Naive thymus-derived CD8-positive, alpha-beta T cell (primary cell): ENCODE measurements at regions not wholly inside any gene's neighbourhood (a gene's known extent, or its start where the extent isn't known, plus 50 kb on each side); places are given as distances from the start of the nearest gene placed in this dataset.

ENCODE experiments used
- ATAC-seq, 2 donors: fragments of 150-1000 bp; cut with Tn5 transposase in 1 of 2; sonication (Bioruptor Pico), chemical (Tn5 transposase) in 1 of 2; 1 replicate in 1 of 2; 2 replicates in 1 of 2; pipeline ENCODE4 v1.10.0; 2021; ENCODE audit warnings: mild to moderate bottlenecking in 2 of 2, moderate library complexity in 2 of 2
- POLR2A ChIA-PET: fragments of 350-600 bp; sonication (Branson Sonifier 250); formaldehyde crosslinking; loops from one replicate; lab custom pipeline; 2021; ENCODE audit warnings: antibody characterized with exemption; lab: Charles Lee
- DNase-seq, 10 donors: peaks; one replicate each; pipeline versions ENCODE4 v3.0.0 to v3.0.0-alpha.2; 2020 to 2022
- H3K27ac Mint-ChIP-seq, 10 donors: one replicate each; pipeline ENCODE4 v1.8.0; 2020 to 2022; ENCODE audit warnings: mild to moderate bottlenecking in 10 of 10, mixed read lengths in 10 of 10, moderate library complexity in 4 of 10, inconsistent platforms in 1 of 10
- H3K27me3 Mint-ChIP-seq, 5 donors: one replicate each; pipeline ENCODE4 v1.8.0; 2021 to 2022; ENCODE audit warnings: mixed read lengths in 5 of 5
- H3K36me3 Mint-ChIP-seq, 3 donors: one replicate each; pipeline ENCODE4 v1.8.0; 2020 to 2022; ENCODE audit warnings: mixed read lengths in 3 of 3, mild to moderate bottlenecking in 2 of 3, inconsistent platforms in 1 of 3
- H3K4me1 Mint-ChIP-seq, 4 donors: one replicate each; pipeline ENCODE4 v1.8.0; 2021 to 2022; ENCODE audit warnings: mixed read lengths in 4 of 4
- H3K4me3 Mint-ChIP-seq, 10 donors: one replicate each; pipeline ENCODE4 v1.8.0; 2020 to 2022; ENCODE audit warnings: mild to moderate bottlenecking in 10 of 10, mixed read lengths in 10 of 10, moderate library complexity in 6 of 10, inconsistent platforms in 1 of 10
- H3K9me3 Mint-ChIP-seq, 9 donors: one replicate each; pipeline ENCODE4 v1.8.0; 2020 to 2022; ENCODE audit warnings: mixed read lengths in 9 of 9, mild to moderate bottlenecking in 3 of 9, inconsistent platforms in 1 of 9, moderate library complexity in 1 of 9

DNA sequence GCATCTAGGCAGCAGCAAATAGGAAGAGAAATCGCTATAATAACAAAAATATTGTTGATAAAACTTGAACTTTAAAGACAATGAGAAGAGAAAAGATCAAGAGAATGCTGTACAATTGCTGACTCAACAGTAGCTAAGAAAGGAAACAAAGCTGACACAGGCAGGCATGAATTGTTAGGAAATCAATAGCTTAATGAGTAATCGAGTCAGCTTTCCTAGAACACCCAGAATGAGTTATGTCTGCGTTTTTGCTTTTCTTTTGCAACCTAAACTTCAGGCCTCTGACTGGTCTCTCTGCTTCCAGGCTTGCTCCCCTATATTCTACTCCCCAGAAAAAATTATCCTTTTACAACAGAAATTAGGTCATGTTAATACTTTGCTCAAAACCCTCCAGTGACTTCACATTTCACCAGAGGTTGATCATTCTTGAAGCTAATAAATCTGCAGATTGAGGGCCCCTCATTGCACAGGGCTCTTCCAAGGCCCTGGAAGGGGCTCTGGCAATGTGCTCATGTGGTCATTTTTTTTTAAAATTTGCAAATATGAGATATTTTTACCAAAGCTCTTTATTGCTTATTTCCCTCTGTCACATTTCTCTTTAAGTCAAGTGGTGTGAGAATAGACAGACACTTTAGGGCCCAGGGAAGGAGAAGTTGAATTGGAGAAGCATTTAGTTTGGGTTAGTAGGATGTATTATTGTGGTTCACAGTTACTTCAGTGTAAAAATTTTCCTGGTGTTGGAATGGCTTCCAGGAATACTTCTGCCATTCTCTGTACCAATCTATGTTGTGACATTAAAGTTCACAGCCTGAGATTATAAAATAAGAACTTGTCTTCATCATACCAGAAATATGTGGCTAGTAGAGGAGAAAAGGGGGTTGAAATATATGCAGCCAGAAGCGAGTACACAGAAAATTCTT lies 116.3 kb downstream of the TMCO5A start:
- Mint-ChIP-seq H3K36me3 (no peaks in the 10 kb centered on the region), H3K9me3 (peaks cover 0 to 2% (median 0%) of the 10 kb centered on the region in 9 donors), H3K4me3 (no peak overlapping the region), H3K27me3 (peaks cover 0 to 8% (median 1%) of the 10 kb centered on the region in 5 donors), H3K27ac (no peak overlapping the region), H3K4me1 (no peaks in the 10 kb centered on the region)
- ATAC-seq (no peak), DNase-seq (no peak)
- POLR2A ChIA-PET, result no interaction called here

DNA sequence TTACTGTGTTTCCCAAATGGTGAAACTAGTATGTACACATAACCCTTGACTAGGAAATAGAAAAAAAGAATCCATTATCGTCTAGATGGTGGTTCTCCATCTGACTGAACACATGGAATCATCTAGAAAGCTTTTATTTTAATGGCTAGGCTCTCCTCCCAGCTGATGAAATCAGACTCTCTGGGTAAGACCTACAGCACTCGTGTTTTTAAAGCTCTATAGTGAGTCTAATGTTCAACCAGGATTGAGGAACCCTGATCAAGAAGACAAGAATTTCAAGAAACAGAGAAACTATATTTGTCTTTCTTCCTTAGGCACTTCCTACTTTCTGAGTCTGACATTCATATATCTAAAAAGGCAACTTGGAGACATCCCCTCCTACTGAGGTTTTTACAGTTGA lies 118.8 kb downstream of the TMCO5A start:
- Mint-ChIP-seq H3K4me1 (no peaks in the 10 kb centered on the region), H3K27me3 (peaks cover 2 to 10% (median 4%) of the 10 kb centered on the region in 5 donors), H3K9me3 (no peaks in the 10 kb centered on the region), H3K4me3 (no peak overlapping the region), H3K27ac (no peak overlapping the region), H3K36me3 (no peaks in the 10 kb centered on the region)
- ATAC-seq, result no peak
- DNase-seq, result no peak
- POLR2A ChIA-PET, result no interaction called here

DNA sequence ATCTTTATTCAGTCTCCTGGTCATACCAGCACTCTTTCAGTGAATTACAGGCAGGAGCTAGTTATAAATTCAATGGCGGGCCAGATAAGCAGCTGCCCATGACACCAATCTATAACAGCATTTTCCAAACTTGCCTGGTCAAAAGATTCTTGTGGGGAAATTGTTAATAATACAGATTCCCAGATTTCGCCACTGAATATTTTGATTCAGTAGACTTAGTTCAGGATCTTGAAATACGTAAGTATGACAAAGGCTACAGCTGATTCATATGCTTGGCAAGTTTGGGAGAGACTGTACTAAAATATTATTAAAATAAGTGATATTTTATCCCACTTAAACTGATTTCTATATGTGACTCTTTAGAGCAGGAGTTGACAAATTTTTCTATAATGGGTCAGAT lies 119.3 kb downstream of the TMCO5A start:
- DNase-seq, result no peak
- Mint-ChIP-seq H3K4me3 (no peak overlapping the region), H3K4me1 (peaks cover 0 to under 1% (median 0%) of the 10 kb centered on the region in 4 donors), H3K9me3 (no peaks in the 10 kb centered on the region), H3K27me3 (peaks cover 3 to 15% (median 4%) of the 10 kb centered on the region in 5 donors), H3K27ac (no peak overlapping the region), H3K36me3 (no peaks in the 10 kb centered on the region)
- POLR2A ChIA-PET, result no interaction called here
- ATAC-seq, result no peak

DNA sequence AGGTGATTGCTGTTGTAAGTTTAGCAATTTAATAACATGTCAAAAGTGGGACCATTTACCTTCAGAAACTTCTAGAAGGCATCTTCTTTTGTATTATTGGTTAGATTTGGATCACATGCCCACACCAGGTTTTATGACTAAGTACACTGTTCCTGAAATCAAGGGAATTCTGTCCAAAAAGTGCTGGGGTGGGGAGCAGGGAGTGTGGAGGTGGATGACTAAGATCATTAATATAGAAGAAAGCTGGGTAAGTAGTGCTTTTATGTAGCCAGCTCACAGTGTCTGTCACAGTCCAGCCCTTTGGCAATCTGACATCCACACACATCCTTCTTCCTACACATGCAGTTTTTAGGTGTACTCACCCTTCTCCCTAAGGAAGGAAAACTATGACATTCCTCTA lies 120.0 kb downstream of the TMCO5A start:
- POLR2A ChIA-PET, result no interaction called here
- Mint-ChIP-seq H3K9me3 (no peaks in the 10 kb centered on the region), H3K27ac (no peak overlapping the region)

DNA sequence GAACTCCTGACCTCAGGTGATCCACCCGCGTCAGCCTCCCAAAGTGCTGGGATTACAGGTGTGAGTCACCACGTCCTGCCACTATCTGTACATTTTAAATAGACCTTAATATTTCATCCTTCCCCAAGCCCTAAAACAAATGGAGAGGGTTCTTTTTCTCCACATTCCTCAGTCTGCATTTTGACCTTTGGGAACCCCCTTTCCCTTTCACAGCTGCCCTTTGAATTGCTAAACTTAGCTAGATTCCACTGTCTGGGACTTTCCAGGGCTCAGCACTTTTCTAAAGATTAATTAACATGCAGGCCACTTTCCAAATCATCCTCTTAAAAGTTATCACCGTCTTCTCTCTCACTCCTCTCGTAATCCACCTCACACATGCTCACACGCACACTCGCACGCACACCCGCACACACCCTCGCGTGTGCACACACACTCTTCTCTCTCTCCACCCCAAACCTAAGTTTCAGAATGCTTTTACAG lies 124.2 kb downstream of the TMCO5A start:
- DNase-seq, result no peak
- no peak overlapping the region for H3K27ac Mint-ChIP-seq
- no peaks in the 10 kb centered on the region for H3K36me3 Mint-ChIP-seq
- H3K27me3 Mint-ChIP-seq, result peaks cover 12 to 25% (median 17%) of the 10 kb centered on the region in 5 donors
- no peaks in the 10 kb centered on the region for H3K9me3 Mint-ChIP-seq
- H3K4me3 Mint-ChIP-seq, result no peak overlapping the region
- H3K4me1 Mint-ChIP-seq, result peaks cover 0 to 1% (median 0%) of the 10 kb centered on the region in 4 donors
- ATAC-seq, result no peak
- POLR2A ChIA-PET, result no interaction called here

More for the DNA sequence above, 120.0 kb downstream of the TMCO5A start:
- DNase-seq (no peak), ATAC-seq (no peak)
- Mint-ChIP-seq H3K27me3 (peaks cover 4 to 21% (median 10%) of the 10 kb centered on the region in 5 donors), H3K4me1 (peaks cover 0 to 1% (median 0%) of the 10 kb centered on the region in 4 donors), H3K36me3 (no peaks in the 10 kb centered on the region), H3K4me3 (no peak overlapping the region)

DNA sequence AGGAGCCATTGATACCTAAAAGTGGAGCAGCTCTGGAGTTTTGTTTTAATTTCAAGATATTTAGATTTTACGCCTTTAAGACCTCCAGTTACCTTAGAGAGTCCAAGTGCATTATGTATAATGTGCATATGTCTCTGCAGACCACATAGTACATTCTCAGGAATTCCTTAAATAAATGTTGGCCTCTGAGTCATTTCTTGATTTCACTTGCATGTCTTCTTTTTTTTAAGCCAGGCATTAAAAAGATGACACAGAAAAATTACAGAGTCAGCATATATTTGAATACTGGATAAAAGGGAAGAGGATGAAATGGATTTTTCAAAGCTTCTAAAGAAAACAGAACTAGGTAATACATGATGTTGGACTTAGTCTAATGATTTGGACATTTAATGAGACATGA lies 125.2 kb downstream of the TMCO5A start:
- H3K27me3 Mint-ChIP-seq, result peaks cover 12 to 26% (median 18%) of the 10 kb centered on the region in 5 donors
- H3K4me1 Mint-ChIP-seq, result peaks cover 0 to 1% (median 0%) of the 10 kb centered on the region in 4 donors
- DNase-seq, result no peak
- H3K4me3 Mint-ChIP-seq, result no peak overlapping the region
- H3K27ac Mint-ChIP-seq, result no peak overlapping the region
- POLR2A ChIA-PET, result no interaction called here
- H3K9me3 Mint-ChIP-seq, result no peaks in the 10 kb centered on the region
- ATAC-seq, result no peak
- H3K36me3 Mint-ChIP-seq, result no peaks in the 10 kb centered on the region

DNA sequence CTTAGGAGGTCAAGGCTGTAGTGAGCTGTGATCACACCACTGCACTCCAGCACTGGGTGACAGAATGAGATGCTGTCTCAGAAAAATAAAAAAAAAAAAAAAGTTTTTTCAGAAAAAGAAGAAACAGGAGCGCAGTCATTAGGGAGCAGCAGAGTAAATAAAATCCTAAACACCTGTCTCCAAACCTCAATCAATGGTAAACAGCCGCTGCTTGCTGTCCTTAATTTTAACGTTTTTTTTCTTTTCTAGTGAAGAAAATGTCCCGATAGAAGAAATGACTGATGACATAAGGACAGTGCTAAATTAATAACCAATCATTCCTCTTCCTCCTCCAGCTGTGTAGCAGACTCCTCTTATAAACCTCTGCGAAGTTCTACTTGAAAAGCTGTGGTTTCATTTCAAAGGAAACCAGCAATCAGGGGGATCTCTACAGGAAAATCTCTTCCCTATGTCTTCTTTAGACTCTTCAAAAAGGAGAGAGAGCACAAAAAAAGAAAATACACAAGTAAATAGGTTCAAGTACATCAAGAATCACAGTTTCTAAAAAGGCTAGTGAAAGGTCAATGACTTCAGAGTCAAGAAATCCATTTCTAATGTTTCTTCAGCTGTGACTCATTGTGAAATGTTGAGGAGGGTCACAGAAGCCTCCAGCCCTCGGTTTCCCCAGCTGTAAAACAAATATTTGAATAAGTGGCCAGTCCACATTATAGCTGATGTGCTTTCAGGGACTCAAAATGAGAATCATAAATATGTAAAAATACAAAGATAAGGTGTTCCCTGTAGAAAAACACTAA lies 127.6 kb downstream of the TMCO5A start:
- POLR2A ChIA-PET, result no interaction called here
- no peak for DNase-seq
- H3K4me1 Mint-ChIP-seq, result peaks cover 0 to 3% (median under 1%) of the 10 kb centered on the region in 4 donors
- H3K27ac Mint-ChIP-seq, result no peak overlapping the region
- H3K36me3 Mint-ChIP-seq, result peaks cover 0 to 3% (median 0%) of the 10 kb centered on the region in 3 donors
- H3K4me3 Mint-ChIP-seq, result no peak overlapping the region
- ATAC-seq, result no peak
- no peaks in the 10 kb centered on the region for H3K9me3 Mint-ChIP-seq
- peaks cover 18 to 32% (median 30%) of the 10 kb centered on the region in 5 donors for H3K27me3 Mint-ChIP-seq

DNA sequence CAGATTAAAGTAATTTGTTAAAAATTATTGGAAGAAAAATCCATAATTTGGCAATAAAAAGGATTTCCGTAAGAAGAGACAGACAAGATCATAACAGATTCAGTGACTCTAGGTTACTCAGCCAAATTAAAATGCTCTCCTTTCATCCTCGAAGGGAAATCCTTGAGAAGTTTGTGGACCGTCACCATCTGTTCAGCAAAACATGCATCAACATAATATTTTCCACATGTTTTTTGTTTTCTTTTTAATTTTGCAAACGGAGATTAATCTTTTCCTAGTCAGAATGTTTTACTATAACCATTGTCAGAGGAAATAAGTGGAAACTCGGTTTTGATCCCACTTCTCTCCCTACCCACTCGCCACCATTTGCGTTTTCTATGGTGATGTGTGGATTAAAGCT lies 128.3 kb downstream of the TMCO5A start:
- POLR2A ChIA-PET, result no interaction called here
- Mint-ChIP-seq H3K27ac (no peak overlapping the region), H3K9me3 (no peaks in the 10 kb centered on the region), H3K27me3 (peaks cover 19 to 32% (median 32%) of the 10 kb centered on the region in 5 donors), H3K4me1 (peaks cover 0 to 3% (median under 1%) of the 10 kb centered on the region in 4 donors), H3K4me3 (no peak overlapping the region), H3K36me3 (peaks cover 0 to 3% (median 0%) of the 10 kb centered on the region in 3 donors)
- no peak for DNase-seq
- no peak for ATAC-seq

DNA sequence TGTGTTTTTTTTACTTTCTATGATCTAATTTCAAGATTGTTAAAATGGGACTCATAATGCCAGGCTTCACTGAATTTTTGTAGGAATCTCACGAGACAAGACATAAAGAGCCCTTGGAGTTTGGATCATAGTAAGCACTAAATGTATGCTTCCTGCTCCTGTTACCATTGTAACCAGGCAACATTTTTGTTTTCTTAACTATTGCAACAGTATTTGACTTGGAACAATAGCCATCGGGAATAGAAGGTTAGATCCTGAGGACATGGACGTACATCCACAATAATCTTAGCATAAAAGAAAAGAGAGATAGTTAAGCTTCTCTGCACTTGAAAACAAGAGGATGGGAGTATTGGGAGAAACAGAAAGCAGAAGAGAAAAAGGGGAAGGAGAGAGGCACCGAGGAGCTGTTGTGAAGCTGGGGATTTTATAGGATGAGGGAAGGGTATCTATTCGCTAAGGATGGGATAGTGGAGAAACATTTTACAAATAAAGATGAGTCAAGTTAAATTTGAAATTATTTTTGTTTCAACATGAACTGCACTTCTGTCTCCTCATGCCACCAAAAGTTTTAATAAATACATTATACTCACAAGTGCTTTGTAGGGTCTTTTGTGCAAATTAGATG lies 131.4 kb downstream of the TMCO5A start:
- no peak overlapping the region for H3K27ac Mint-ChIP-seq
- no peaks in the 10 kb centered on the region for H3K9me3 Mint-ChIP-seq
- POLR2A ChIA-PET, result no interaction called here
- peaks cover 0 to 3% (median 0%) of the 10 kb centered on the region in 3 donors for H3K36me3 Mint-ChIP-seq
- peak overlapping the region in 1 of 10 donors; percentile 3 for H3K4me3 Mint-ChIP-seq
- ATAC-seq (no peak), DNase-seq (no peak)
- H3K27me3 Mint-ChIP-seq, result peaks cover 26 to 52% (median 40%) of the 10 kb centered on the region in 5 donors
- H3K4me1 Mint-ChIP-seq, result peaks cover 0 to 17% (median 8%) of the 10 kb centered on the region in 4 donors

DNA sequence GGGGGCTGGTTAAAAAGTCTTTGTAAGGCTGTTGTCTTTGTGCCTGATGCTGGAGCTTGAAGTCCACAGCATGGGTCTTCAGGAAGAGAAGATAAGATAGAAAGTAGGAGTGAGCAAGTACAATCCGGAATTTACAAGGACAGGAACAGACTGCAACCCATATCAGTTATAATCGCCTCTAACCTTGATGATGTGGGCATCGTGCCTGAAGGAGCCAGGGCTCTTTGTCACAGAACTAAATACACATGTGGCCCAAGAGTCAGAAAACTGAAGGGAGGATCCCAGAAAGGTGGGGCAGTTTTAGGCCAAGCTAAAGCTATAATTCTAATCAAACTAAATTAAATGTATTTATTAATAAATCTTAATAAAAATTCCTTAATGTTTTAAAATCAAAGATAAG lies 132.2 kb downstream of the TMCO5A start:
- Mint-ChIP-seq H3K4me3 (no peak overlapping the region), H3K9me3 (no peaks in the 10 kb centered on the region), H3K4me1 (peaks cover under 1 to 21% (median 10%) of the 10 kb centered on the region in 4 donors), H3K27me3 (peaks cover 34 to 60% (median 43%) of the 10 kb centered on the region in 5 donors), H3K27ac (no peak overlapping the region), H3K36me3 (peaks cover 0 to 3% (median 0%) of the 10 kb centered on the region in 3 donors)
- POLR2A ChIA-PET, result no interaction called here
- ATAC-seq, result no peak
- no peak for DNase-seq

DNA sequence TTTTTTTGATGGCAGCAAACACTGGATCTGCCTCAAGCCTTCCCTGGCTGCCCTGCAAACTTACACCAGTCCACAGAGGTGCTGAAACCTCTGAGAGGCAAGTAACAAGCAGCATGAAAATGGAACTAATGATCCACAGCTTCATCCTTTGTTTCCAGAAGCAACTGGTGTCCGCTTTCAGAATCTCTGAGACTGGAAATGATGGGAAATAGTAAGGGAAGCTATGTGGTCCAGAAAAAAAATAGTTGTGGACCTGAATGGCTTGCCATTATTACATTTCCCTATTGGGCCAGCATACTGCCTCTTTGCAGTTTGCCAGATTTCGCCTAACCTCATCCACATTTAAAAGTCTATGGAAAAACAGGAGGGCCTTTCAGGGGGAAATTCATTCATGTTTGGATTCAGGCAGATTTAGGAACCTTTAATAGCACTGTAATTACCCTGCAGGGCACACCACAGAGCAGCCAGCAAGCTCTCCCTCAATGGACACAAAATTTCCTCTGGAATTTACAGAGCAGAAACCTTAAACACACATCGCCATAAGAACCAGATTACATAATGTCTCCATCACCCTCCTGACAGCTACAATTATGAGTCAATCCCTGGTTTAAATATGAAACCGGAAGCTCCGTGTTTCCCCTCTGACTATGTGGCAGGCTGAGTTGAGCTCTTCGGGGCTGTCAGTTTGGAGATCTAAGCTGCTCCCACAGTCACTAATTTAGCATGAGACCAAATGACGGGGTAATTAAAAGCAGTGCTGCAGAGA lies 134.4 kb downstream of the TMCO5A start:
- Mint-ChIP-seq H3K9me3 (peaks cover 0 to 2% (median 0%) of the 10 kb centered on the region in 9 donors), H3K36me3 (peaks cover 0 to 3% (median 0%) of the 10 kb centered on the region in 3 donors), H3K4me3 (no peak overlapping the region), H3K27ac (peak overlapping the region in 1 of 10 donors; percentile 25), H3K4me1 (peaks cover 8 to 34% (median 21%) of the 10 kb centered on the region in 4 donors), H3K27me3 (peaks cover 42 to 78% (median 51%) of the 10 kb centered on the region in 5 donors)
- ATAC-seq (no peak), DNase-seq (no peak)
- POLR2A ChIA-PET, result no interaction called here
